ENCODE measurements at regions not wholly inside any gene's neighbourhood (a gene's known extent, or its start where the extent isn't known, plus 50 kb on each side); places are given as distances from the start of the nearest gene placed in this dataset.
"Not testable (repeated sequence)": the region's sequence is repeated elsewhere in the genome, so short reads cannot be mapped to it uniquely, and the experiment has no call there.

- DNase-seq: no peak
Observed at GRCh38 chr7:149714081-149714909, 59.1 kb downstream of the ZNF467 start.

- no peak for DNase-seq
Observed at GRCh38 chr7:149713731-149714068, 59.7 kb downstream of the ZNF467 start.

- DNase-seq: no peak
Observed at GRCh38 chr7:149713061-149713730, 60.2 kb downstream of the ZNF467 start.

GRCh38 chr7:149708026-149708425 lies 65.4 kb downstream of the ZNF467 start:
- no peak for DNase-seq

GRCh38 chr7:149707448-149707886 lies 65.9 kb downstream of the ZNF467 start:
- DNase-seq: no peak

- DNase-seq: no peak
Observed at GRCh38 chr7:149706398-149706797, 67.0 kb downstream of the ZNF467 start.

- no peak for DNase-seq
Observed at GRCh38 chr7:149704507-149704906, 68.9 kb downstream of the ZNF467 start.

GRCh38 chr7:149703044-149703650 lies 70.2 kb downstream of the ZNF467 start:
- no peak for DNase-seq

- no peak for DNase-seq
Observed at GRCh38 chr7:149701495-149702240, 71.7 kb downstream of the ZNF467 start.

- DNase-seq: not testable (repeated sequence)
Observed at GRCh38 chr7:149697767-149698166, 75.6 kb downstream of the ZNF467 start.

- no peak for DNase-seq
Observed at GRCh38 chr7:149696280-149696679, 77.1 kb downstream of the ZNF467 start.

GRCh38 chr7:149692557-149692982 lies 80.8 kb downstream of the ZNF467 start:
- no peak for DNase-seq

- no peak for DNase-seq
Observed at GRCh38 chr7:149692056-149692455, 81.3 kb downstream of the ZNF467 start.

GRCh38 chr7:149690688-149691446 lies 82.5 kb downstream of the ZNF467 start:
- DNase-seq: no peak

GRCh38 chr7:149689291-149689721 lies 84.1 kb downstream of the ZNF467 start:
- DNase-seq: no peak

GRCh38 chr7:149688836-149689235 lies 84.6 kb downstream of the ZNF467 start:
- no peak for DNase-seq

GRCh38 chr7:149687820-149688219 lies 85.6 kb downstream of the ZNF467 start:
- not testable (repeated sequence) for DNase-seq

GRCh38 chr7:149686449-149686848 lies 86.9 kb downstream of the ZNF467 start:
- DNase-seq: no peak

- DNase-seq: no peak
Observed at GRCh38 chr7:149686011-149686410, 87.4 kb downstream of the ZNF467 start.

GRCh38 chr7:149685455-149685854 lies 87.9 kb downstream of the ZNF467 start:
- no peak for DNase-seq

- no peak for DNase-seq
Observed at GRCh38 chr7:149683898-149684297, 89.5 kb downstream of the ZNF467 start.

- no peak for DNase-seq
Observed at GRCh38 chr7:149683181-149683580, 90.2 kb downstream of the ZNF467 start.
